SK-N-SH (cell line): ENCODE measurements at regions not wholly inside any gene's neighbourhood (a gene's known extent, or its start where the extent isn't known, plus 50 kb on each side); places are given as distances from the start of the nearest gene placed in this dataset.

Experiments used
- CTCF ChIP-seq: fragments of 200-600 bp; sonication (generic); IDR thresholded peaks from 2 replicates; pipeline ENCODE4 v1.6.1; 2017; ENCODE audit warnings: antibody characterized with exemption, mild to moderate bottlenecking, moderate library complexity
- EZH2phosphoT487 ChIP-seq: fragments of 200-600 bp; sonication (generic); IDR thresholded peaks from 2 replicates; pipeline ENCODE4 v1.6.1; 2017; ENCODE audit warnings: low read depth, mixed run types, mild to moderate bottlenecking, antibody characterized with exemption, moderate library complexity, borderline replicate concordance
- JUND ChIP-seq: IDR thresholded peaks from 2 replicates; pipeline ENCODE4 v1.4.0; 2012
- NFIC ChIP-seq: IDR thresholded peaks from 2 replicates; pipeline ENCODE4 v1.4.0; 2012; ENCODE audit warnings: borderline replicate concordance
- POLR2AphosphoS5 ChIP-seq: IDR thresholded peaks from 2 replicates; pipeline ENCODE4 v1.6.1; 2012; ENCODE audit warnings: low read depth, low read length
- USF1 ChIP-seq: IDR thresholded peaks from 2 replicates; pipeline ENCODE4 v1.4.0; 2012; ENCODE audit warnings: low read depth, borderline replicate concordance
- USF2 ChIP-seq: fragments of 150-350 bp; IDR thresholded peaks from 2 replicates; pipeline ENCODE4 v1.6.1; 2017; ENCODE audit warnings: antibody characterized with exemption, low read length, low read depth, borderline replicate concordance

DNA sequence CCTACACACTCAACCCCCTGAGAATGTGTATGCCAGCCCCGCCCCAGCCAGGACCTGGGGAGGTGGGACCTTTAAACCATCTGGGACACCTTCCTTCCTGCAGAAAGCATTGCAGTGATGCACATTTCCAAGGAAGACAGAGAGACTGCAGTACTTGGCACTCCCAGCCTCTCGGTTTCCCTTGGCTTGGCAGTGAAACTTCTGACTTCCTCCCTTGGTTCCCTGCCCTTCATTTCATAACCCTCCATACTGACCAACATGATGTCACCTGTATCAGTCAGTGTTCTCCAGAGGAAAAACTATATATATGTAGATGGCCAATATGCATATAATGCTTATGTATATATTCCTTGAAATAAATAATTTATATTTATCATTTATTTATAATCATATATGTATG is 103.2 kb downstream of the SST start:
- TF ChIP-seq NFIC (no peak), POLR2AphosphoS5 (no peak), CTCF (no peak), USF2 (no peak), EZH2phosphoT487 (no peak), JUND (no peak), USF1 (no peak)
